ENCODE measurements at regions not wholly inside any gene's neighbourhood (a gene's known extent, or its start where the extent isn't known, plus 50 kb on each side); places are given as distances from the start of the nearest gene placed in this dataset.

GRCh38 chr6:23929201-23929600, 196.8 kb upstream of the NRSN1 start:
- no peak for TF ChIP-seq POLR2AphosphoS5 (IDR thresholded peaks at IDR 0.05; ENCODE audit: borderline replicate concordance, low read depth, low read length)
- TF ChIP-seq EZH2 (IDR thresholded peaks at IDR 0.05): no peak
